Mesenchymal stem cell (in vitro differentiated cells and primary cell): ENCODE measurements at regions not wholly inside any gene's neighbourhood (a gene's known extent, or its start where the extent isn't known, plus 50 kb on each side); places are given as distances from the start of the nearest gene placed in this dataset.
"Not testable (repeated sequence)": the region's sequence is repeated elsewhere in the genome, so short reads cannot be mapped to it uniquely, and the experiment has no call there.

ENCODE experiments used
- DNase-seq: peaks from one replicate; pipeline ENCODE4 v3.0.0-alpha.2; 2013
- H2AFZ ChIP-seq: one replicate; pipeline ENCODE4 v1.6.1; 2013; ENCODE audit warnings: low read depth, mild to moderate bottlenecking, control low read depth, inconsistent platforms, low read length, moderate library complexity
- H2AK5ac ChIP-seq: 2 replicates; pipeline ENCODE4 v1.6.1; 2013; ENCODE audit warnings: low read length, moderate library complexity, mild to moderate bottlenecking, inconsistent platforms; ENCODE audit not compliant: severe bottlenecking
- H2BK120ac ChIP-seq: one replicate; pipeline ENCODE4 v1.6.1; 2013; ENCODE audit warnings: low read depth, mild to moderate bottlenecking, inconsistent platforms, low read length, moderate library complexity
- H2BK12ac ChIP-seq, 2 experiments: one replicate each; pipeline ENCODE4 v1.6.1; 2013; ENCODE audit warnings: inconsistent platforms in 2 of 2, low read length in 2 of 2, mild to moderate bottlenecking in 2 of 2, moderate library complexity in 2 of 2, control low read depth in 1 of 2
- H2BK15ac ChIP-seq: one replicate; pipeline ENCODE4 v1.6.1; 2013; ENCODE audit warnings: mild to moderate bottlenecking, low read depth, inconsistent platforms; ENCODE audit not compliant: poor library complexity, severe bottlenecking
- H2BK5ac ChIP-seq: 2 replicates; pipeline ENCODE4 v1.6.1; 2013; ENCODE audit warnings: low read depth, mild to moderate bottlenecking, low read length, control low read depth, inconsistent platforms; ENCODE audit not compliant: poor library complexity, severe bottlenecking
- H3K14ac ChIP-seq, 2 experiments: one replicate each; pipeline ENCODE4 v1.6.1; 2013; ENCODE audit warnings: inconsistent platforms in 2 of 2, low read length in 2 of 2, control low read depth in 1 of 2, mild to moderate bottlenecking in 1 of 2, moderate library complexity in 1 of 2
- H3K18ac ChIP-seq, 2 experiments: one replicate each; pipeline ENCODE4 v1.6.1; 2013; ENCODE audit warnings: inconsistent platforms in 2 of 2, low read length in 2 of 2, control low read depth in 1 of 2, low read depth in 1 of 2, mild to moderate bottlenecking in 1 of 2
- H3K23ac ChIP-seq, 2 experiments: one replicate each; pipeline ENCODE4 v1.6.1; 2013; ENCODE audit warnings: inconsistent platforms in 2 of 2, low read length in 2 of 2, mild to moderate bottlenecking in 2 of 2, moderate library complexity in 2 of 2, control low read depth in 1 of 2
- H3K27ac ChIP-seq: 2 replicates; pipeline ENCODE4 v1.5.1; 2013; ENCODE audit warnings: mild to moderate bottlenecking, moderate library complexity, low read length, control low read depth, inconsistent platforms; ENCODE audit not compliant: poor library complexity, severe bottlenecking
- H3K27me3 ChIP-seq, 2 experiments: 2 replicates each; pipeline versions ENCODE4 v1.6.1 to v1.7.0; 2013; ENCODE audit warnings: low read length in 2 of 2, mild to moderate bottlenecking in 2 of 2, moderate library complexity in 2 of 2, control low read depth in 1 of 2, inconsistent platforms in 1 of 2; ENCODE audit not compliant: control insufficient read depth in 1 of 2, insufficient read depth in 1 of 2
- H3K36me3 ChIP-seq, 2 experiments: 2 replicates each; pipeline versions ENCODE4 v1.6.1 to v1.7.0; 2013; ENCODE audit warnings: low read length in 2 of 2, control low read depth in 1 of 2, inconsistent platforms in 1 of 2, low read depth in 1 of 2, mild to moderate bottlenecking in 1 of 2; ENCODE audit not compliant: insufficient read depth in 2 of 2, control insufficient read depth in 1 of 2
- H3K4ac ChIP-seq, 2 experiments: one replicate each; pipeline ENCODE4 v1.6.1; 2013; ENCODE audit warnings: inconsistent platforms in 2 of 2, low read length in 2 of 2, mild to moderate bottlenecking in 2 of 2, moderate library complexity in 2 of 2, control low read depth in 1 of 2, low read depth in 1 of 2
- H3K4me1 ChIP-seq: 2 replicates; pipeline ENCODE4 v1.6.1; 2013; ENCODE audit warnings: low read depth, low read length, control low read depth; ENCODE audit not compliant: control insufficient read depth, insufficient read depth
- H3K4me2 ChIP-seq: 2 replicates; pipeline ENCODE4 v1.6.1; 2013; ENCODE audit warnings: low read length, mild to moderate bottlenecking, inconsistent platforms; ENCODE audit not compliant: poor library complexity, severe bottlenecking
- H3K4me3 ChIP-seq, 2 experiments: 2 replicates each; pipeline versions ENCODE4 v1.5.1 to v1.7.0; 2013; ENCODE audit warnings: low read length in 2 of 2, mild to moderate bottlenecking in 2 of 2, control low read depth in 1 of 2, low read depth in 1 of 2; ENCODE audit not compliant: insufficient read depth in 1 of 2
- H3K79me1 ChIP-seq: replicated peaks from 2 replicates; pipeline ENCODE4 v1.6.1; 2013; ENCODE audit warnings: mild to moderate bottlenecking, control low read depth, low read length, inconsistent platforms; ENCODE audit not compliant: poor library complexity, severe bottlenecking
- H3K9ac ChIP-seq: 2 replicates; pipeline ENCODE4 v1.7.0; 2013; ENCODE audit warnings: mild to moderate bottlenecking, low read length, moderate library complexity
- H3K9me3 ChIP-seq: 2 replicates; pipeline ENCODE4 v1.7.0; 2013; ENCODE audit warnings: mild to moderate bottlenecking, low read length; ENCODE audit not compliant: control insufficient read depth
- H4K8ac ChIP-seq: one replicate; pipeline ENCODE4 v1.6.1; 2013; ENCODE audit warnings: inconsistent platforms, mild to moderate bottlenecking, low read length, moderate library complexity
- H4K91ac ChIP-seq: one replicate; pipeline ENCODE4 v1.6.1; 2013; ENCODE audit warnings: mild to moderate bottlenecking, low read length, inconsistent platforms
- WGBS: methylation state at CpG from one replicate; pipeline ENCODE4 v1.1.7; 2013; ENCODE audit warnings: mixed read lengths; 5-methylcytosine and 5-hydroxymethylcytosine counted together

- H3K27ac ChIP-seq, DNase-seq, H2BK5ac ChIP-seq, H4K91ac ChIP-seq, H2BK15ac ChIP-seq, H2BK12ac ChIP-seq, H4K8ac ChIP-seq, H3K18ac ChIP-seq, H2BK120ac ChIP-seq, H3K4me3 ChIP-seq, H3K9me3 ChIP-seq, H3K23ac ChIP-seq, H3K14ac ChIP-seq, H3K27me3 ChIP-seq, H3K4me2 ChIP-seq, H3K4ac ChIP-seq, H3K4me1 ChIP-seq, H2AK5ac ChIP-seq, H3K36me3 ChIP-seq, H3K9ac ChIP-seq, H3K79me1 ChIP-seq, H2AFZ ChIP-seq: not testable (repeated sequence)
- 78% methylated on average over 6 of the region's 6 CpGs for WGBS
Measured at GRCh38 chr11:67920546-67920945, 83.4 kb downstream of the UNC93B1 start.

- H4K91ac ChIP-seq: not testable (repeated sequence)
- WGBS: 64% methylated on average over 1 of the region's 3 CpGs
Measured at GRCh38 chr11:67912184-67912583, 91.7 kb downstream of the UNC93B1 start.

DNA sequence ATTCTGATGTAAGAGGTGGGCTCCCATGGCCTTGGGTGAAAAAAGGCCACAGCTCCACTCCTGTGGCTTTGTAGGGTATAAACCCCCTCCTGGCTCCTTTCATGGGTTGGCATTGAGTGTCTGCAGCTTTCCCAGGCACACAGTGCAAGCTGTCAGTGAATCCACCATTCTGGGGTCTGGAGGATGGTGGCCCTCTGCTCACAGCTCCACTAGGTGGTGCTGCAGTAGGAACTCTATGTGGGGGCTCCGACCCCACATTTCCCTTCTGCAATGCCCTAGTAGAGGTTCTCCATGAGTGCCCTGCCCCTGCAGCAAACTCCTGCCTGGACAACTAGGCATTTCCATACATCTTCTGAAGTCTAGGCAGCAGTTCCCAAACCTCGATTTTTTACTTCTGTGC is 92.7 kb downstream of the UNC93B1 start:
- not testable (repeated sequence) for H3K23ac ChIP-seq, H4K91ac ChIP-seq, H3K4me3 ChIP-seq, H3K79me1 ChIP-seq, DNase-seq, H2BK5ac ChIP-seq, H2AFZ ChIP-seq, H2BK120ac ChIP-seq, H2BK15ac ChIP-seq, H3K36me3 ChIP-seq, H3K4ac ChIP-seq, H3K18ac ChIP-seq, H2BK12ac ChIP-seq, H4K8ac ChIP-seq, H2AK5ac ChIP-seq, H3K27ac ChIP-seq, H3K9ac ChIP-seq, H3K14ac ChIP-seq, H3K4me2 ChIP-seq, H3K4me1 ChIP-seq, H3K27me3 ChIP-seq, H3K9me3 ChIP-seq
- WGBS: 50% methylated on average over 2 of the region's 2 CpGs

More at GRCh38 chr11:67912184-67912583, 91.7 kb downstream of the UNC93B1 start:
- not testable (repeated sequence) for H3K4me3 ChIP-seq, H3K79me1 ChIP-seq, H2BK15ac ChIP-seq, H3K27ac ChIP-seq, H3K23ac ChIP-seq, H2BK12ac ChIP-seq, H2BK120ac ChIP-seq, H3K4me2 ChIP-seq, DNase-seq, H4K8ac ChIP-seq, H2AFZ ChIP-seq, H2BK5ac ChIP-seq, H3K4ac ChIP-seq, H3K18ac ChIP-seq, H3K27me3 ChIP-seq, H3K14ac ChIP-seq, H2AK5ac ChIP-seq, H3K9ac ChIP-seq, H3K4me1 ChIP-seq, H3K9me3 ChIP-seq, H3K36me3 ChIP-seq

DNA sequence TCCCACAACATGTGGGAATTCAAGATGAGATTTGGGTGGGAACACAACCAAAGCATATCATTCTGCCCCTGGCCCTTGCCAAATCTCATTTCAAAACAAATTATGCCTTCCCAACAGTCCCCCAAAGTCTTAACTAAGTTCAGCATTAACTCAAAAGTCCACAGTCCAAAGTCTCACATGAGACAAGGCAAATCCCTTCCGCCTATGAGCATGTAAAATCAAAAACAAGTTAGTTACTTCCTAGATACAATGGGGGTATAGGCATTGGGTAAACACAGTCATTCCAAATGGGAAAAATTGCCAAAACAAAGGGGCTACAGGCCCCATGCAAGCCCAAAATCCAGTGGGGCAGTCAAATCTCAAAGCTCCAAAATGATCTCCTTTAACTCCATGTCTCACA is 93.1 kb downstream of the UNC93B1 start:
- not testable (repeated sequence) for H3K79me1 ChIP-seq, DNase-seq, H2BK120ac ChIP-seq, H3K9ac ChIP-seq, H3K23ac ChIP-seq, H3K36me3 ChIP-seq, H3K27ac ChIP-seq, H4K8ac ChIP-seq, H3K4me2 ChIP-seq, H2BK5ac ChIP-seq, H4K91ac ChIP-seq, H3K4ac ChIP-seq, H2BK12ac ChIP-seq, H3K4me3 ChIP-seq, H3K9me3 ChIP-seq, H2AFZ ChIP-seq, H3K4me1 ChIP-seq, H3K27me3 ChIP-seq, H2AK5ac ChIP-seq, H2BK15ac ChIP-seq, H3K14ac ChIP-seq, H3K18ac ChIP-seq
- no CpG with 5 or more reads among the region's 1 CpG for WGBS
